HFFc6 (cell line): ENCODE measurements at regions not wholly inside any gene's neighbourhood (a gene's known extent, or its start where the extent isn't known, plus 50 kb on each side); places are given as distances from the start of the nearest gene placed in this dataset.
"Not testable (repeated sequence)": the region's sequence is repeated elsewhere in the genome, so short reads cannot be mapped to it uniquely, and the experiment has no call there.

Source experiments
- DNase-seq: peaks from one replicate; pipeline ENCODE4 v3.0.0-alpha.2; 2018
- H3K27ac Mint-ChIP-seq: 2 replicates; pipeline ENCODE4 v1.8.0; 2020; ENCODE audit warnings: mild to moderate bottlenecking, mixed read lengths
- H3K27me3 Mint-ChIP-seq: 2 replicates; pipeline ENCODE4 v1.8.0; 2021; ENCODE audit warnings: mild to moderate bottlenecking, moderate library complexity, mixed read lengths; ENCODE audit not compliant: insufficient read depth
- H3K36me3 Mint-ChIP-seq: 2 replicates; pipeline ENCODE4 v1.8.0; 2021; ENCODE audit warnings: low read depth, mixed read lengths
- H3K4me1 Mint-ChIP-seq: 2 replicates; pipeline ENCODE4 v1.8.0; 2020; ENCODE audit warnings: low read depth, mixed read lengths
- H3K4me3 Mint-ChIP-seq: 2 replicates; pipeline ENCODE4 v1.8.0; 2020; ENCODE audit warnings: mild to moderate bottlenecking, moderate library complexity, mixed read lengths
- H3K9me3 Mint-ChIP-seq: 2 replicates; pipeline ENCODE4 v1.8.0; 2020; ENCODE audit warnings: mild to moderate bottlenecking, mixed read lengths
- CTCF ChIP-seq: fragments of 200-600 bp; sonication (generic); IDR thresholded peaks from 2 replicates; pipeline ENCODE4 v1.5.0; 2021; ENCODE audit warnings: antibody characterized with exemption, mild to moderate bottlenecking

GRCh38 chr7:76126632-76127031, 75.1 kb upstream of the SRRM3 start:
- H3K27ac Mint-ChIP-seq, result no peak overlapping the region
- H3K36me3 Mint-ChIP-seq, result no peaks in the 10 kb centered on the region
- TF ChIP-seq CTCF, result no peak
- H3K9me3 Mint-ChIP-seq, result no peaks in the 10 kb centered on the region
- DNase-seq, result no peak
- no peak overlapping the region for H3K4me3 Mint-ChIP-seq
- no peaks in the 10 kb centered on the region for H3K4me1 Mint-ChIP-seq
- H3K27me3 Mint-ChIP-seq, result peaks cover 30% of the 10 kb centered on the region

- no peaks in the 10 kb centered on the region for H3K4me1 Mint-ChIP-seq
- H3K9me3 Mint-ChIP-seq, result no peaks in the 10 kb centered on the region
Observed at GRCh38 chr7:76129366-76129765, 72.3 kb upstream of the SRRM3 start.

GRCh38 chr7:76129836-76130235, 71.9 kb upstream of the SRRM3 start:
- no peaks in the 10 kb centered on the region for H3K9me3 Mint-ChIP-seq
- H3K36me3 Mint-ChIP-seq, result no peaks in the 10 kb centered on the region
- no peak overlapping the region for H3K27ac Mint-ChIP-seq

More at GRCh38 chr7:76129366-76129765, 72.3 kb upstream of the SRRM3 start:
- DNase-seq, result no peak
- Mint-ChIP-seq H3K27ac (no peak overlapping the region), H3K36me3 (no peaks in the 10 kb centered on the region), H3K27me3 (peaks cover 28% of the 10 kb centered on the region), H3K4me3 (peak overlapping the region; percentile 7; the same call in 1 of the 2 replicates)
- no peak for TF ChIP-seq CTCF

GRCh38 chr7:76130661-76131060, 71.0 kb upstream of the SRRM3 start:
- peak; percentile 68 for TF ChIP-seq CTCF
- not testable (repeated sequence) for H3K4me3 Mint-ChIP-seq, H3K9me3 Mint-ChIP-seq, H3K27ac Mint-ChIP-seq, H3K36me3 Mint-ChIP-seq, H3K4me1 Mint-ChIP-seq
- DNase-seq, result peak; percentile 39
- H3K27me3 Mint-ChIP-seq, result peaks cover 39% of the 10 kb centered on the region

More at GRCh38 chr7:76129836-76130235, 71.9 kb upstream of the SRRM3 start:
- Mint-ChIP-seq H3K27me3 (peaks cover 33% of the 10 kb centered on the region), H3K4me1 (no peaks in the 10 kb centered on the region), H3K4me3 (peak overlapping the region; percentile 7; the same call in 1 of the 2 replicates)
- TF ChIP-seq CTCF, result no peak
- DNase-seq, result no peak

GRCh38 chr7:76131887-76132286, 69.8 kb upstream of the SRRM3 start:
- not testable (repeated sequence) for H3K4me1 Mint-ChIP-seq, DNase-seq, H3K36me3 Mint-ChIP-seq, H3K27ac Mint-ChIP-seq, H3K9me3 Mint-ChIP-seq, H3K4me3 Mint-ChIP-seq
- peaks cover 40% of the 10 kb centered on the region for H3K27me3 Mint-ChIP-seq

- no peaks in the 10 kb centered on the region for H3K36me3 Mint-ChIP-seq
- H3K27me3 Mint-ChIP-seq, result peaks cover 43% of the 10 kb centered on the region
- peak overlapping the region; percentile 7; the same call in 1 of the 2 replicates for H3K4me3 Mint-ChIP-seq
- no peaks in the 10 kb centered on the region for H3K4me1 Mint-ChIP-seq
- TF ChIP-seq CTCF, result no peak
- H3K27ac Mint-ChIP-seq, result no peak overlapping the region
- DNase-seq, result no peak
- H3K9me3 Mint-ChIP-seq, result no peaks in the 10 kb centered on the region
Observed at GRCh38 chr7:76133164-76133775, 68.4 kb upstream of the SRRM3 start.
